GM21619 (cell line): ENCODE measurements at regions not wholly inside any gene's neighbourhood (a gene's known extent, or its start where the extent isn't known, plus 50 kb on each side); places are given as distances from the start of the nearest gene placed in this dataset.
"Not testable (repeated sequence)": the region's sequence is repeated elsewhere in the genome, so short reads cannot be mapped to it uniquely, and the experiment has no call there.

Experiments
- ATAC-seq: cut with Tn5 transposase; IDR thresholded peaks from one replicate; pipeline ENCODE4 v1.9.1; 2021; ENCODE audit not compliant: unreplicated experiment

- ATAC-seq, result no peak
Measured at GRCh38 chr7:69283421-69283820, 314.9 kb upstream of the AUTS2 start.

GRCh38 chr7:69285854-69286253 lies 312.4 kb upstream of the AUTS2 start:
- no peak for ATAC-seq

- no peak for ATAC-seq
Measured at GRCh38 chr7:69295977-69296376, 302.3 kb upstream of the AUTS2 start.

- ATAC-seq, result no peak
Measured at GRCh38 chr7:69301253-69301652, 297.0 kb upstream of the AUTS2 start.

- no peak for ATAC-seq
Measured at GRCh38 chr7:69309601-69310000, 288.7 kb upstream of the AUTS2 start.

GRCh38 chr7:69311489-69311888 lies 286.8 kb upstream of the AUTS2 start:
- ATAC-seq, result no peak

- not testable (repeated sequence) for ATAC-seq
Measured at GRCh38 chr7:69313852-69314251, 284.4 kb upstream of the AUTS2 start.

GRCh38 chr7:69318794-69319193 lies 279.5 kb upstream of the AUTS2 start:
- ATAC-seq, result no peak

GRCh38 chr7:69328516-69328915 lies 269.8 kb upstream of the AUTS2 start:
- no peak for ATAC-seq

- ATAC-seq, result no peak
Measured at GRCh38 chr7:69334701-69335100, 263.6 kb upstream of the AUTS2 start.

- ATAC-seq, result no peak
Measured at GRCh38 chr7:69335331-69335730, 262.9 kb upstream of the AUTS2 start.

- no peak for ATAC-seq
Measured at GRCh38 chr7:69336976-69337375, 261.3 kb upstream of the AUTS2 start.

GRCh38 chr7:69338144-69338543 lies 260.1 kb upstream of the AUTS2 start:
- no peak for ATAC-seq

GRCh38 chr7:69341288-69341687 lies 257.0 kb upstream of the AUTS2 start:
- ATAC-seq, result no peak

- no peak for ATAC-seq
Measured at GRCh38 chr7:69342154-69342884, 256.0 kb upstream of the AUTS2 start.

GRCh38 chr7:69349291-69349690 lies 249.0 kb upstream of the AUTS2 start:
- no peak for ATAC-seq

GRCh38 chr7:69358163-69358821 lies 240.0 kb upstream of the AUTS2 start:
- ATAC-seq, result no peak

GRCh38 chr7:69359003-69359700 lies 239.1 kb upstream of the AUTS2 start:
- no peak for ATAC-seq

- ATAC-seq, result no peak
Measured at GRCh38 chr7:69360913-69361312, 237.4 kb upstream of the AUTS2 start.

GRCh38 chr7:69363136-69363535 lies 235.1 kb upstream of the AUTS2 start:
- no peak for ATAC-seq

- ATAC-seq, result no peak
Measured at GRCh38 chr7:69364813-69365643, 233.2 kb upstream of the AUTS2 start.
